ENCODE measurements at regions not wholly inside any gene's neighbourhood (a gene's known extent, or its start where the extent isn't known, plus 50 kb on each side); places are given as distances from the start of the nearest gene placed in this dataset.

- TF ChIP-seq TCF4 (CRISPR knock-in tag; IDR thresholded peaks at IDR 0.05; ENCODE audit: borderline replicate concordance) (no peak), ARNTL (CRISPR knock-in tag; IDR thresholded peaks at IDR 0.05; ENCODE audit: borderline replicate concordance, low read depth) (no peak), ZFP30 (CRISPR knock-in tag; IDR thresholded peaks at IDR 0.05) (no peak), OSR1 (CRISPR knock-in tag; IDR thresholded peaks at IDR 0.05) (no peak), RARB (CRISPR knock-in tag; IDR thresholded peaks at IDR 0.05) (no peak), TOX (CRISPR knock-in tag; IDR thresholded peaks at IDR 0.05; ENCODE audit: borderline replicate concordance) (no peak), SNAI2 (CRISPR knock-in tag; IDR thresholded peaks at IDR 0.05) (no peak), ZNF565 (CRISPR knock-in tag; conservative IDR thresholded peaks at IDR 0.05; ENCODE audit: low read depth) (no peak)
- TF ChIP-seq, protein P1, sequence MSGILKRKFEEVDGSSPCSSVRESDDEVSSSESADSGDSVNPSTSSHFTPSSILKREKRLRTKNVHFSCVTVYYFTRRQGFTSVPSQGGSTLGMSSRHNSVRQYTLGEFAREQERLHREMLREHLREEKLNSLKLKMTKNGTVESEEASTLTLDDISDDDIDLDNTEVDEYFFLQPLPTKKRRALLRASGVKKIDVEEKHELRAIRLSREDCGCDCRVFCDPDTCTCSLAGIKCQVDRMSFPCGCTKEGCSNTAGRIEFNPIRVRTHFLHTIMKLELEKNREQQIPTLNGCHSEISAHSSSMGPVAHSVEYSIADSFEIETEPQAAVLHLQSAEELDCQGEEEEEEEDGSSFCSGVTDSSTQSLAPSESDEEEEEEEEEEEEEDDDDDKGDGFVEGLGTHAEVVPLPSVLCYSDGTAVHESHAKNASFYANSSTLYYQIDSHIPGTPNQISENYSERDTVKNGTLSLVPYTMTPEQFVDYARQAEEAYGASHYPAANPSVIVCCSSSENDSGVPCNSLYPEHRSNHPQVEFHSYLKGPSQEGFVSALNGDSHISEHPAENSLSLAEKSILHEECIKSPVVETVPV (CRISPR knock-in tag; IDR thresholded peaks at IDR 0.05): no peak
- TF ChIP-seq, protein P2, sequence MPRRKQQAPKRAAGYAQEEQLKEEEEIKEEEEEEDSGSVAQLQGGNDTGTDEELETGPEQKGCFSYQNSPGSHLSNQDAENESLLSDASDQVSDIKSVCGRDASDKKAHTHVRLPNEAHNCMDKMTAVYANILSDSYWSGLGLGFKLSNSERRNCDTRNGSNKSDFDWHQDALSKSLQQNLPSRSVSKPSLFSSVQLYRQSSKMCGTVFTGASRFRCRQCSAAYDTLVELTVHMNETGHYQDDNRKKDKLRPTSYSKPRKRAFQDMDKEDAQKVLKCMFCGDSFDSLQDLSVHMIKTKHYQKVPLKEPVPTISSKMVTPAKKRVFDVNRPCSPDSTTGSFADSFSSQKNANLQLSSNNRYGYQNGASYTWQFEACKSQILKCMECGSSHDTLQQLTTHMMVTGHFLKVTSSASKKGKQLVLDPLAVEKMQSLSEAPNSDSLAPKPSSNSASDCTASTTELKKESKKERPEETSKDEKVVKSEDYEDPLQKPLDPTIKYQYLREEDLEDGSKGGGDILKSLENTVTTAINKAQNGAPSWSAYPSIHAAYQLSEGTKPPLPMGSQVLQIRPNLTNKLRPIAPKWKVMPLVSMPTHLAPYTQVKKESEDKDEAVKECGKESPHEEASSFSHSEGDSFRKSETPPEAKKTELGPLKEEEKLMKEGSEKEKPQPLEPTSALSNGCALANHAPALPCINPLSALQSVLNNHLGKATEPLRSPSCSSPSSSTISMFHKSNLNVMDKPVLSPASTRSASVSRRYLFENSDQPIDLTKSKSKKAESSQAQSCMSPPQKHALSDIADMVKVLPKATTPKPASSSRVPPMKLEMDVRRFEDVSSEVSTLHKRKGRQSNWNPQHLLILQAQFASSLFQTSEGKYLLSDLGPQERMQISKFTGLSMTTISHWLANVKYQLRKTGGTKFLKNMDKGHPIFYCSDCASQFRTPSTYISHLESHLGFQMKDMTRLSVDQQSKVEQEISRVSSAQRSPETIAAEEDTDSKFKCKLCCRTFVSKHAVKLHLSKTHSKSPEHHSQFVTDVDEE (CRISPR knock-in tag; IDR thresholded peaks at IDR 0.05): no peak; the same call in 1 of the 2 replicates
Measured at GRCh38 chr5:68534131-68534940, 318.8 kb downstream of the PIK3R1 start.

Data from SK-N-SH treated with all-trans-retinoic acid at 6 μM for 48 hours (cell line).